ENCODE measurements at regions not wholly inside any gene's neighbourhood (a gene's known extent, or its start where the extent isn't known, plus 50 kb on each side); places are given as distances from the start of the nearest gene placed in this dataset.

DNA sequence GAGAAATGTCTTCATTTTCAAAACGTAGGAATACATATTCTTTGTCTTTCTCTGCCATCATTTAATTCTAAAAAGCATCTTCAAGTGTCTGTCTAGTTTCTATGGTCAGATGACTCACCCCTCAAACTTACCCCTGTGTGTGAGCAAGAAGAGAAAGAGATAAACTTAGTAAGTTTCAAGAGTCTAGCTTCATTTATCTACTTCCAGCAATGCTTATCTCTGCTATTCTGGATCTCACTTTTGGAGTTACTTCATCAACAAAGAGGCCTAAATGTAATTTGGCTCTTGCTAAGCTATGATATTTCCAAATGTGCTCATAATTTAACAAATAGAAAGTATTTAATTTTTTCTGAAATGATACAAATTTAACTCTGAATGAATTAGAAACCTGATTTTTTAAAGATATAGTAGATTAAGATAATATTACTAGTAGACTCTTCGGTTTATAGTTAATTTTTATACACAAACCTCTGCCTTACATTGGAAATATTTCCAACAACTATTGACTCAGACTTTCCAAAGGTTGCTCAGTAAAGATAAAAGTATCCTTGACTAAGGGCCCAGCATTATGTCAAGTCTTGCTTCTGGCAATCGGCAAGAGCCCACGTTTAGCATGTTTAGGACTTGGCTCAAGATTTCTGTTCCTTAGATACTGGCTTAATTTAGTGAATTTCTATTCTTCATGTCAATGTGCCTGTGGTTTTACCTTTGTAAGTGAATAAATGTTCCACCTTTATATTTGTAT, 1511.0 kb upstream of the SLC10A2 start:
- Mint-ChIP-seq H3K27me3 (ENCODE audit: unreplicated experiment) (no peaks in the 10 kb centered on the region), H3K9me3 (ENCODE audit: unreplicated experiment) (no peaks in the 10 kb centered on the region), H3K4me1 (ENCODE audit: low read depth, unreplicated experiment) (peaks cover 2% of the 10 kb centered on the region), H3K36me3 (ENCODE audit: unreplicated experiment) (no peaks in the 10 kb centered on the region), H3K4me3 (ENCODE audit: unreplicated experiment) (no peak overlapping the region), H3K27ac (ENCODE audit: unreplicated experiment) (no peak overlapping the region)
- TF ChIP-seq, protein P1, sequence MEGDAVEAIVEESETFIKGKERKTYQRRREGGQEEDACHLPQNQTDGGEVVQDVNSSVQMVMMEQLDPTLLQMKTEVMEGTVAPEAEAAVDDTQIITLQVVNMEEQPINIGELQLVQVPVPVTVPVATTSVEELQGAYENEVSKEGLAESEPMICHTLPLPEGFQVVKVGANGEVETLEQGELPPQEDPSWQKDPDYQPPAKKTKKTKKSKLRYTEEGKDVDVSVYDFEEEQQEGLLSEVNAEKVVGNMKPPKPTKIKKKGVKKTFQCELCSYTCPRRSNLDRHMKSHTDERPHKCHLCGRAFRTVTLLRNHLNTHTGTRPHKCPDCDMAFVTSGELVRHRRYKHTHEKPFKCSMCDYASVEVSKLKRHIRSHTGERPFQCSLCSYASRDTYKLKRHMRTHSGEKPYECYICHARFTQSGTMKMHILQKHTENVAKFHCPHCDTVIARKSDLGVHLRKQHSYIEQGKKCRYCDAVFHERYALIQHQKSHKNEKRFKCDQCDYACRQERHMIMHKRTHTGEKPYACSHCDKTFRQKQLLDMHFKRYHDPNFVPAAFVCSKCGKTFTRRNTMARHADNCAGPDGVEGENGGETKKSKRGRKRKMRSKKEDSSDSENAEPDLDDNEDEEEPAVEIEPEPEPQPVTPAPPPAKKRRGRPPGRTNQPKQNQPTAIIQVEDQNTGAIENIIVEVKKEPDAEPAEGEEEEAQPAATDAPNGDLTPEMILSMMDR (IDR thresholded peaks at IDR 0.05; ENCODE audit: partially characterized antibody, unreplicated experiment) = no peak
- DNase-seq = no peak

DNA sequence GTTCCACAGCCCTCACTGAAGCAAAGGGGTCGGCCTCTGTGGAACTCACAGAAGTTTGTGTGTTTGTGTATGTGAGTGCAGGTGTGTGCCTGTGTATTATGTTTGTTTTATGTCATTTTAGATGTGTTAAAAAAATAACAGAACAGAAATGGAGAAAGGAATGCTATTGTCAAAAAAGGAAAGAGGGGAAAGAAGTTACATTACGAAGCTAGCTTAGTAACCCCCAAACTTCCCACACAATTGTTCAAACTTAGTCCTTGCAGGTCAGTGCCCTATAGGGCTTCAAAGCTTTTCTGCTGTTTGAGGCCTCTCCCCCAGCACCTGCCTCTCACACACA, 1505.6 kb upstream of the SLC10A2 start:
- TF ChIP-seq, protein P1 (IDR thresholded peaks at IDR 0.05; ENCODE audit: partially characterized antibody, unreplicated experiment) = no peak
- Mint-ChIP-seq H3K9me3 (ENCODE audit: unreplicated experiment) (no peaks in the 10 kb centered on the region), H3K27me3 (ENCODE audit: unreplicated experiment) (no peaks in the 10 kb centered on the region), H3K4me1 (ENCODE audit: low read depth, unreplicated experiment) (peaks cover 2% of the 10 kb centered on the region), H3K36me3 (ENCODE audit: unreplicated experiment) (no peaks in the 10 kb centered on the region), H3K4me3 (ENCODE audit: unreplicated experiment) (no peak overlapping the region), H3K27ac (ENCODE audit: unreplicated experiment) (no peak overlapping the region)
- no peak for DNase-seq

DNA sequence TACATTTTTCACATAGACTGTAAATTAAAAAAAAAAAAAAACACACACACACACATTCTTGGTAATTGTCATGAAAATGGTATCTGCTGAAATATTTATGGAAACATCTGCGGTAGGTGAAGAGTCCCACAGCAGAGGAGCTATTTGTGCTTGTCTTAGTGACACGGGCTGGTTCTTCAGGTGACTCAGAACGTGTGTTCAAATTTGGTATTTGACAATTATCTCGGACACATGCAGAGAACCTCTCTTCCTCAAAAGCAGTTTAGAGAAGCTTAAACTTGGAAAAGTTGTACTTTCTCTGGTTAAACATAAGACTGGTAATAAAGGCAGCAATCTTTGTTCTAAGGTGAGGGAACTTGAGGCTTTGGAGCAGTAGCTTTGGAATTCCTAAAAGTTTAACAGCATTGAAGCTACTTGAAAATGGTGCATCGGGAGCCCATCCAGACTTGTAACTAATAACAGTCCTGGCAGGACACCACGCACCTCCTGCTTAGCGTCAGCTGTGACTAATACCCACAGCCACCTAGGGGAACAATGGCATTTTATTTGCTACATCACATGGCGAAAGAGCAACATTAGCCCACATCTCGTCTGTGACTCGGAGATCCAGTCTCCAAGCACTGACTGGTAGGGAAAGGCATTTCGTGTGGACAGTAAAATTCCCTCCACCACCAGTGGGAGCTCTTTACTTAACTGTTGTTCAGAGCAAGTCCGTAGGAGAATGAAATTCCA, 1505.1 kb upstream of the SLC10A2 start:
- TF ChIP-seq, protein P1 (IDR thresholded peaks at IDR 0.05; ENCODE audit: partially characterized antibody, unreplicated experiment) = peak; percentile 68
- Mint-ChIP-seq H3K9me3 (ENCODE audit: unreplicated experiment) (no peaks in the 10 kb centered on the region), H3K4me1 (ENCODE audit: low read depth, unreplicated experiment) (peaks cover 2% of the 10 kb centered on the region), H3K27me3 (ENCODE audit: unreplicated experiment) (no peaks in the 10 kb centered on the region), H3K36me3 (ENCODE audit: unreplicated experiment) (no peaks in the 10 kb centered on the region), H3K27ac (ENCODE audit: unreplicated experiment) (no peak overlapping the region), H3K4me3 (ENCODE audit: unreplicated experiment) (no peak overlapping the region)
- peak; percentile 66 for DNase-seq

DNA sequence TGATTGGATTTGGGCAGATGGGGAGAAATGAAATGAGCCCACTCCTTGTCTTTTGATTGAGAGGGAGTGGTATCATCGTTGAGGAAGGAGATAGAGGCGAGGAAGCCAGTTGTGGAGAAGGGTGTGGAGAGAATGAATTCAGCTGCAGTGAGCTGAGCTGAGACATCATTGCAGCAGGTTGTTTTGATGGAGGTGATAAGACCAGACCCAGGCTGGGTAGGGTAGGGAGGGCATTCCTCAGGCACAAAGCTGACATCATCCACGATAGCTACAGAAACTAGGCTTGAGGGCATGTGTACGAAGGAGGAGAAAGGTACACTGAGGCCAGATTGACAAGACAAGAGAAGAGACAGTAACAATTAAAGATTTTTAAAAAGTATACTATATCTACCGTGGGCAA, 1500.9 kb upstream of the SLC10A2 start:
- peaks cover 4% of the 10 kb centered on the region for H3K9me3 Mint-ChIP-seq (ENCODE audit: unreplicated experiment)
- no peak overlapping the region for H3K4me3 Mint-ChIP-seq (ENCODE audit: unreplicated experiment)
- H3K27me3 Mint-ChIP-seq (ENCODE audit: unreplicated experiment) = no peaks in the 10 kb centered on the region
- no peaks in the 10 kb centered on the region for H3K36me3 Mint-ChIP-seq (ENCODE audit: unreplicated experiment)
- TF ChIP-seq, protein P1 (IDR thresholded peaks at IDR 0.05; ENCODE audit: partially characterized antibody, unreplicated experiment) = no peak
- DNase-seq = no peak
- no peak overlapping the region for H3K27ac Mint-ChIP-seq (ENCODE audit: unreplicated experiment)
- H3K4me1 Mint-ChIP-seq (ENCODE audit: low read depth, unreplicated experiment) = peaks cover 3% of the 10 kb centered on the region

DNA sequence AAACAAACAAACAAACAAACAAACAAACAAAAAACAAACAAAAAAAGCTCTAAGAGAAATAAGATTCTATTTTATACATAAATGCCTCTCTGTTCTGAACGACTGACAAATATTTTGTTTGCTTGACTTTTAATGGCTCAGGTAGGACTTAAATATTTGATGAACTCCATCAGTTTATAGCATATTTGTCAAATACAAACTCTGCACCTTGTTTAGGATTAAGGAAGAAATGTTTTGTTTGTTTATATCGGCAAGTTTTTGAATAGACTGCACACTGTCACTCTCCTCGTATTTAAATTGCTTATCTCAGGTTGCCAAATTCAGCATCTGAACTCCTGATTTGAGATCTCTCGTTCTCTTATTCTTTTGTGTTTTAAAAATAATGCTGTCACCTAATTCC, 1499.7 kb upstream of the SLC10A2 start:
- Mint-ChIP-seq H3K4me3 (ENCODE audit: unreplicated experiment) (no peak overlapping the region), H3K4me1 (ENCODE audit: low read depth, unreplicated experiment) (peaks cover 3% of the 10 kb centered on the region), H3K36me3 (ENCODE audit: unreplicated experiment) (no peaks in the 10 kb centered on the region), H3K27ac (ENCODE audit: unreplicated experiment) (no peak overlapping the region), H3K27me3 (ENCODE audit: unreplicated experiment) (no peaks in the 10 kb centered on the region), H3K9me3 (ENCODE audit: unreplicated experiment) (peaks cover 4% of the 10 kb centered on the region)
- TF ChIP-seq, protein P1 (IDR thresholded peaks at IDR 0.05; ENCODE audit: partially characterized antibody, unreplicated experiment) = no peak
- no peak for DNase-seq
